Fibroblast of lung (primary cell): ENCODE measurements at regions not wholly inside any gene's neighbourhood (a gene's known extent, or its start where the extent isn't known, plus 50 kb on each side); places are given as distances from the start of the nearest gene placed in this dataset.

Experiments used
- CTCF ChIP-seq, 2 donors: IDR thresholded peaks in 1 of 2; conservative IDR thresholded peaks in 1 of 2; 1 replicate in 1 of 2; 2 replicates in 1 of 2; pipeline ENCODE4 v1.5.1; 2011 to 2012; ENCODE audit warnings: low read length in 2 of 2, control low read depth in 1 of 2, inconsistent platforms in 1 of 2, low read depth in 1 of 2, mild to moderate bottlenecking in 1 of 2
- EZH2 ChIP-seq: IDR thresholded peaks from 2 replicates; pipeline ENCODE4 v1.5.1; 2012; ENCODE audit warnings: low read length, control low read depth, mild to moderate bottlenecking; ENCODE audit errors: missing control alignments

GRCh38 chr20:56693217-56693616 is 64.1 kb downstream of the TFAP2C start:
- TF ChIP-seq CTCF (conservative IDR thresholded peaks at IDR 0.05 in 1 of 2, IDR thresholded peaks at IDR 0.05 in 1 of 2; ENCODE audit: low read depth in 1 of 2, low read length in 2 of 2) (no peak), EZH2 (no peak)
